OCI-M2 (cell line): ENCODE measurements at regions not wholly inside any gene's neighbourhood (a gene's known extent, or its start where the extent isn't known, plus 50 kb on each side); places are given as distances from the start of the nearest gene placed in this dataset.
"Not testable (repeated sequence)": the region's sequence is repeated elsewhere in the genome, so short reads cannot be mapped to it uniquely, and the experiment has no call there.

Experiments
- DNase-seq: peaks from one replicate; lab custom pipeline; 2025; ENCODE audit not compliant: unreplicated experiment; lab: John Stamatoyannopoulos, UW

DNA sequence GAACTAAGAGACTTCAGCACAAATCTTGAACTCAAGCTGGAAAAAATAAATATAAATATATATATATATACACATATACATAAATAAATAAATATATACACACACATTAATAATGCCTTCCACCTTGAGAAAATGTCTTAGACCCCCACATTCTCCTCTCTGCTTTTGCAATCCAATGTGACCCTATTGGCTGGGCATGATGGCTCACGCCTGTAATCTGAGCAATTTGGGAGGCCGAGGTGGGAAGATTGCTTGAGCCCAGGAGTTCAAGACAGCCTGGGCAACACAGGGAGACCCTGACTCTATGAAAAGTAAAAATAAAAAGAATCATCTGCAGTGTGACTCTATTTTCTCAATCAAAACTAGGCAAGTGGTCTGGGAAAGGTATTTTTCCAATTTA is 424.1 kb upstream of the NFE2L3 start:
- no peak for DNase-seq

DNA sequence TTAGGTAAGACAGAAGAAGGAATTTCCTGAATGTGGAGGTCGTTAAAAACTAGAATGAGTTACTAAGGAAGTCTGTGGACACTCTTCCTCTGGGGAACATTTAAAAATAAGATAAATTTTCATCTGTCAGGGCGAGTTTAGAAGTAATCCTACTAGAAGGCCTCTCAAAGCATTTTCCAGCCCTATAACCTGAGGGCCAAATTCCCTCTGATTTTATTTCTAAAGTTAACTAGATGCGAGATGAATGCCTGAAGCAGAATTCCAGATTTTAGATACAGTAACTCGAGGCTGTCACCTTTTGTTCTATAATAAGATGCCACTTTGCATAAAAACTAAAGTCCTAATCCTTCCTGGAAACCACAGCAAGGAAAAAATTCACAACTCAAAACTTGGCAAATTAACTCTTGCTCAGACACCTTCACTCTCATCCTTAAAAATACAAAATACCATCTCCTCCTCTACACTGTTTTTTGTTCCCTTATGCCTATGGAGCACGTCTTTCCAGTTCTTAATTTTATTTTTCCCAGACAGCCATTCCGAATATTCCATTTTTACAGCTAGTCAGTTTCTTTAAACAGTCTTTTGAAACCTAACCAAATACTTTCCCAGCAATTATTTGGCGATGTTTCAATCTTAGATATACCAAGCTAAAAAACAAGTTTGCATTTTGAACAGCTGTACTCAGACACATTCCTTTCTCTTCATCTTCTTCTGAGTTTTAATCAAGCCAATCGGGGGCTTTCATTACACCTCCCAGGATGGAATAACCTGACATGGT is 420.7 kb upstream of the NFE2L3 start:
- no peak for DNase-seq

DNA sequence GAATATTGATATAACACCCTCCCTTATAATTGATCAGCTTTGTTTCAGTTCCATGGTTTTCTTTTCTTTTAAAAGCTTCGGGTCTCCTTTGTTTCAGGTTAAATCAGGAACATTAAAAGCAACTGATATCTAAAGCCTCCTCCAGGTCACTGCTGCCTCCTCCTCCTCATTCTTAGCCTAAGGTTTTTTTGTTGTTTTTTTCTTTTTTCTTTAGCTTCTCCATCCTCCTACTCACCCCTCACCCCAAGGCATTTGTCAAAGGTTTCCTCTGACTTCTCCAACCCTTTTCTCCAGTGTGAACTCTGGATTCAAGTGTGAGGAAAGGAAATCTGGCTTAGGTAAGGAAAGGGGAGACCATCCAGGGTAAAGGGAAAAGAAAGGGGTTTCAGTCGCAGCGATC is 420.2 kb upstream of the NFE2L3 start:
- DNase-seq, result no peak

DNA sequence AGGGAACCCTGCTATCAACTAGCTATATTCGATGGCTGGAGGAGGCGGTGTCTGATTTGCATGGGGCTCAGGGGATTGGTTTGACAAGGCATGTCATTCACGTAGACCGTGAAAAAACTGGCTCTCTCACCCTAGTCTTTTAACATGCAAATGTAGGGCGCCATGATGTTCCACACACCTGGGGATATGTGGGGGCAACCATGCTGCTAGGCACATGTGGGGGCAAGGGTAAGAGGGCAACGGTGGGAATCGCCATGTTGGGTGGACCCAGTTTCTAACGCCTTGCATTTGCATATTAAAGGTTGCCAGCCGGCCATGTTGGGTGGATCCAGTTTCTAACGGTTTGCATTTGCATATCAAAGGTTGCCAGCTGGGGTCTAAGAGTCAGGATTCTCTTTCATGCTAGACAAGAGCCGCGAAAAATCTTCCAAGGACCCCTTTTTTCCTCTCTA is 419.2 kb upstream of the NFE2L3 start:
- DNase-seq, result no peak

- no peak for DNase-seq
Observed at GRCh38 chr7:25735674-25736242, 416.2 kb upstream of the NFE2L3 start.

DNA sequence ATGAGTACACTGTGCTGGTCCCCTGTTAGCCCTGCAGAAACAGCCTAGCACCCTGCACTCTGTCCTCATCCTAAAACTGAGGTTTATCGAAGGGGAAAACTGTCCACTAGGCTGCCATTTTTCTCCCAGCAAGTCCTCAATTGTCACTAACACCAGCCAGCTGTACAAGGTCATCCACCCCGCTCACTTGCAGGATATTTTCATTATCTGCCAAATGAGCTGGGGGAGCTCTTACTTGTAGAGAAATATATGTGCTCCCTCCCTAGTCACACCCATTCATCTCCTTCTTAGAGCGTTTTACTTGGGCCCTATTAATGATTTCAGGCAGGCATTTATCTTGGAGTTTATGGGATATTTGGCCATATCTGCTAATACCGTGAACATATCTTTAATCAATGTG is 413.5 kb upstream of the NFE2L3 start:
- DNase-seq, result no peak

DNA sequence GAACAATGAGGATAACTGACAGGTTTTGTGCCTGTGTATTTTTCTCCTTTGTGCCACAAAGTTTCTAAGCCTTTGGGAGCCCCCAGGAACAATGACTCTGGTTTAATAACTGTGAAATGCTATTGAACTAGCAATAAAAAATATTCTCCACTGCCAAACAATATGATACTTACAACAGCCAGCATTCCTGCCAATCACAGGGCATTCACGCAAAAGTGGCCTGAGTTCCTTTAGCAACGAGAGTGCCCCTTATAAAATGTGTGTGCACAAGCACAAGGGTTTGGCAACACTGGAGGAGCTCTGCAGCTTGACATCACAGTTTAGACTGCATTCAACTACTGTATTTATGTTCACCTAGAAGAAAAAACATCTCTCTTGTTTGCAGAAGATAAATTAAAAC is 412.9 kb upstream of the NFE2L3 start:
- DNase-seq, result no peak

GRCh38 chr7:25742316-25742715 is 409.7 kb upstream of the NFE2L3 start:
- no peak for DNase-seq

DNA sequence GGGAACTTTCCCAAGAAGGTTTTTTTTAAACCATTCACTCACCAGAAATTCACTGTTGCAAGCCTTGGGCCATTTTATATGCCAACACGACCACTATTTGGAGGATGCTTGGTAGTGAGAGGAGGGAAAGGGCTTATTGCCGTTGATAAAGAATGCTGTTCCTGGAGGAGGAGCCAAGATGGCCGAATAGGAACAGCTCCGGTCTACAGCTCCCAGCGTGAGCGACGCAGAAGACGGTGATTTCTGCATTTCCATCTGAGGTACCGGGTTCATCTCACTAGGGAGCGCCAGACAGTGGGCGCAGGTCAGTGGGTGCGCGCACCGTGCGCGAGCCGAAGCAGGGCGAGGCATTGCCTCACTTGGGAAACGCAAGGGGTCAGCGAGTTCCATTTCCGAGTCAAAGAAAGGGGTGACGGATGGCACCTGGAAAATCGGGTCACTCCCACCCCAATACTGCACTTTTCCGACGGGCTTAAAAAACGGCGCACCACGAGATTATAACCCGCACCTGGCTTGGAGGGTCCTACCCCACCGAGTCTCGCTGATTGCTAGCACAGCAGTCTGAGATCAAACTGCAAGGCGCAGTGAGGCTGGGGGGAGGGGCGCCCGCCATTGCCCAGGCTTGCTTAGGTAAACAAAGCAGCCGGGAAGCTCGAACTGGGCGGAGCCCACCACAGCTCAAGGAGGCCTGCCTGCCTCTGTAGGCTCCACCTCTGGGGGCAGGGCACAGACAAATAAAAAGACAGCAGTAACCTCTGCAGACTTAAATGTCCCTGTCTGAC is 408.1 kb upstream of the NFE2L3 start:
- DNase-seq, result not testable (repeated sequence)

GRCh38 chr7:25750744-25751508 is 401.1 kb upstream of the NFE2L3 start:
- no peak for DNase-seq

DNA sequence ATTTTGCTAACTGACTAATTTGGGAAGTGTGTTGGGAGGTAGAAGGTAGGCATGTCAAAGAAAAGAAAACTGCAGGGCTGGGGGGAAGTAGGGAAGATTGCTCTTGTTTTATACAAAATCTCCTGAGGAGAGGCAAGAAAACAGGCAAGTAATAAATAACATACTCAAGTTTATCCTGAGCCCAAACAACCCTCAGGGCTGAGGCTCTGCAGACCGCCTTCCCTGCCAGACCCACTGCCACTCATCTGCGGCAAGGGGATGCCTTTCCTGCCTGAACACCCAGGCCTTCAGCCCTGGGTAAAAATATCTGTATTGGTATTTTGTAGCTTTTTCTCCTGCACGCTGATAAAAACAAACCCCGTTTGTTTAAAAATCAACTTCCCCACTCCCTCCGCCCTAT is 399.8 kb upstream of the NFE2L3 start:
- DNase-seq, result no peak

DNA sequence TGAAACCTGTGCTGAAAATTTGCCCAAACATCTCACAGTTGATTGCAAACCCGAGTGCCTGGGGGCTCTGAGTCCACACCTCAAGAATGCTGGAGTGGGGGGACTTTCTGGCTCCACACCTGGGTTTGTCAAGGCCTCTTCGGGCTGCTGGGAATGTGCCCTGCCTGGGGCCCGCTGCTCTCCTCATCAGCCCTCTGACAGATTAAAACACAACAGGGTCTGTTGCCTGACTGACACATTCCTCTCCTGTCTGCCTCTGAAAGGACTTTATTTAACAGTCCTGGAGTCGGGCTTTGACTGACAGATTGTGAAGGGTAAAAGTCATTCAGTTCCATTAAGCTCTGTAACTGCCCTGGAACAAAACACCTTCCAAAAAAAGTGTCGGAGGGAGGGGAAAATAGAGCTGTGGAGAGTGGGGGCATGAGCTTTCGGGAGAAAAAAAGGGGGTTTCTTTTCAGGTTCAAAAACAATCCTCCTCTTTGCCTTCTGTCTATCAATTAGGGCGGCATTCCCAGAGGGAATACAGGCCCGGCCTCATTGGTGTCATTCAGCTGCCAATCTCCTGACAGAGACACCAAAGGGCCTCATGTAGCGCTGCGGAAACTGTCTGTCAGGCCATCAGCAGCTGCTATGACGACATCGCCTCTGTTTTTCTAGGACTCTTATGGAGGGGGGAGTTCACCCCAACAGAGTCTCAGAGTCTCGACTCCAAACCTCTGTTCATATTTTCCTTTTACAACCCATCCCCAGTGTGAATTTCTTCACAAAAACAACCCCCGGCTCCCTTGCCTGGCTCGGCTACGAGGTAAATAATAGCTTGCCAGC is 398.8 kb upstream of the NFE2L3 start:
- DNase-seq, result no peak

DNA sequence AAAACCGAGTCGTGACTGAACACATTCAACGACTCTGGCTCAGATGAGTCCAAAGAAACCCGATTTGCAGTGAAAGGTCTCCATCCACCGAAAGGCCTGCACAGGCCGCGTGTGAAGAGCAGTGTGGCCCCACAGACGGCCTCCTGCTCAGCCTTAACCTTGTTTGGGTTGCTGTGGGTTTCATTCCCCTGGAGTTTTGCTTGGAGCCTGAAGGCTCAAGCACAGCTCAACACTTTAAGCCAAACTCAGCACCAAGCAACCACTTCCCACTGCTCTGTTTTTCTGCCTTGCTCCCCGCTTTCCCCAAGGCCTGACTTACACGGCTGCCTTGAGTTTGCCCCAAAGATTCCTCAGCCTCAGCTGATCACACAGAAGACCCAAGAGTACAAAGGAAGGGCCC is 398.2 kb upstream of the NFE2L3 start:
- DNase-seq, result no peak

DNA sequence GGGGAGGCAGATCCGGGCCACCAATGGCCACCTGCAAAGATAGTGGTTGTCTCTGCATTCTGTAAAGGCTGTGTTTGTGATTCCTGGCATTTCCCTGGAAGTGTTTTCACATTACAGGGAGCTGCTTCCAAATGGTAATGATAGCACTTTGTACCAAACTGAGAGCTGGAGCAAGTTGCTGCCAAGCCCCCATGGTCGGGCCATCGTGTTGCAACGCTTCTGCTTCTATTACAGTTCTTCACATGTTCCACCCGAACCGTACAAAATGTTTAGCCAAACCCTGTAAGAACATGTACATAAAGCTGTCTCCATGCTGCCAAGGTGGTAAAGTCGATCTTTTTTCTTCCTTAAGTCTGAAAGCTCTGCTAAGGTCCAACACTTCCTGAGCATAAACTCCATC is 397.7 kb upstream of the NFE2L3 start:
- DNase-seq, result no peak

DNA sequence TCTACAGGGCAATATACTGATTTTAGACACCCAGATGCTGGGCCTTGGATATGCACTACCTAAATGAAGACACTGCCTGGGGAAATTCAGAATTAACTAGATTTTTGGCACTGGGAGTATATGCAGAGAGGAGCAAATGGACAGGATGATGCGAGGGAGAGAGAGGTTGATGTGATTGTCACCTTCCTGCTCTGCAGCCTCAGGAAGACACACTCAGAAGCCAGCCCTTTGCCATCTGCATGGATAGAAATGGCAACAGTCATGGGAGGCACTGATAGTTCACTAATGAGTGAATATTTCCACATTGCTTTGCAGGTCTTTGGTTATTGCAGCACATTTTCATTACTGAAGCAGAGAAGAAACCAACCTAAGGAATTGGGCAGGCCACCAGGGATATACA is 397.2 kb upstream of the NFE2L3 start:
- no peak for DNase-seq

DNA sequence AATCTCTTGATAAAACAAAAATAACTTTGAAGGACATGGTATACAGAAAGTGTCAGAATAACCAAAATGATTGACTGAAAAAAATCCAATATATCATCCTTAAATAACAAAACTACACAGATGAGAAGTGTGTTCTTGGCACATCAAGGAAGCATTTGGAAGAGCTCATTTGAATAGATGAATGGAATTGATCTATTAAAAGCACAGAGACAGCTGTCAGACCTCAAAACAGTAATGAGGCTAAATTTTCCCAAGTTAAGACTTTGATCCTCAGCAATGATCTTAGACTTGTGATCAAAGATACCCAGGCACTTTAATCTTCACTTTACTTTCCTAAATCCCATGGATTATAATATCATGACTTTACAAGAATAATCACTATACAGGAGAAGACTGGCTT is 395.4 kb upstream of the NFE2L3 start:
- DNase-seq, result no peak

- no peak for DNase-seq
Observed at GRCh38 chr7:25758559-25758958, 393.4 kb upstream of the NFE2L3 start.

- DNase-seq, result no peak
Observed at GRCh38 chr7:25759286-25759685, 392.7 kb upstream of the NFE2L3 start.

DNA sequence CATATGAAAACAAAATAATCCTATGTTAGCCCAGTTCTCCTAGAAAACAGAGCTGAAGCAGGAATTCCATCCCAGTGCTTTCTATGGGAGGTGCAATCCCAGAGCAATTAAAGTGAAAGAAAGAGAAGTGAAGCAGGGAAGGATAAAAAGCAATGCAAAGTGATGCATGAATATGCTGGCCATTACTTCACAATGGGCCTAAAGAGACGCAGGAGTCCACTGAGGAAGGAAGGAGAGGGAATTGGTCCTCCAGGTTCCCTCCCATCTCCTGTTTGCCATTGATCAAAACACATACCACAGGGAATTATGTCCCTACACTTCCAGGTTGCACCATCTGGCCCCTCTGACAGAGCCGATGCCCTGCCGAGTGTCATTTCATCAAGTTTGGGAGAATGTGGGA is 392.2 kb upstream of the NFE2L3 start:
- DNase-seq, result no peak
